Activated CD8-positive, alpha-beta T cell treated with anti-CD3 and anti-CD28 coated beads for 36 hours (primary cell): ENCODE measurements at regions not wholly inside any gene's neighbourhood (a gene's known extent, or its start where the extent isn't known, plus 50 kb on each side); places are given as distances from the start of the nearest gene placed in this dataset.

Experiments used
- ATAC-seq: fragments of 200-7000 bp; cut with Tn5 transposase; one replicate; pipeline ENCODE4 v1.10.0; 2021; ENCODE audit warnings: mild to moderate bottlenecking, moderate library complexity
- CTCF ChIA-PET: fragments of 350-600 bp; sonication (Branson Sonifier 250); formaldehyde crosslinking; loops from one replicate; lab custom pipeline; 2021; ENCODE audit warnings: antibody characterized with exemption; lab: Charles Lee
- POLR2A ChIA-PET: fragments of 350-600 bp; sonication (Branson Sonifier 250); formaldehyde crosslinking; loops from one replicate; lab custom pipeline; 2021; ENCODE audit warnings: antibody characterized with exemption; lab: Charles Lee
- DNase-seq: peaks from one replicate; pipeline ENCODE4 v3.0.0-alpha.2; 2020
- H3K27ac Mint-ChIP-seq: one replicate; pipeline ENCODE4 v1.8.0; 2021; ENCODE audit warnings: mild to moderate bottlenecking, mixed read lengths
- H3K27me3 Mint-ChIP-seq: one replicate; pipeline ENCODE4 v1.8.0; 2021; ENCODE audit warnings: mixed read lengths
- H3K36me3 Mint-ChIP-seq: one replicate; pipeline ENCODE4 v1.8.0; 2021; ENCODE audit warnings: low read depth, mixed read lengths
- H3K4me1 Mint-ChIP-seq: one replicate; pipeline ENCODE4 v1.8.0; 2021; ENCODE audit warnings: low read depth, mixed read lengths
- H3K4me3 Mint-ChIP-seq: one replicate; pipeline ENCODE4 v1.8.0; 2021; ENCODE audit warnings: mild to moderate bottlenecking, moderate library complexity, mixed read lengths
- H3K9me3 Mint-ChIP-seq: one replicate; pipeline ENCODE4 v1.8.0; 2021; ENCODE audit warnings: mixed read lengths
- intact Hi-C: fragments of 100-400 bp; cut with micrococcal nuclease; formaldehyde crosslinking; loops from one replicate; pipeline ENCODE4 v1.10.0; 2022
- TF ChIP-seq, protein P1 (sequence below): fragments of 200-600 bp; IDR thresholded peaks from one replicate; pipeline ENCODE4 v1.8.0; 2022; ENCODE audit warnings: antibody characterized with exemption, mild to moderate bottlenecking

GRCh38 chr6:164998297-164998696 lies 311.1 kb downstream of the C6orf118 start:
- Mint-ChIP-seq H3K36me3 (no peaks in the 10 kb centered on the region), H3K27me3 (no peaks in the 10 kb centered on the region), H3K9me3 (peaks cover 2% of the 10 kb centered on the region), H3K4me3 (no peak overlapping the region), H3K27ac (no peak overlapping the region), H3K4me1 (no peaks in the 10 kb centered on the region)
- POLR2A ChIA-PET: no interaction called here
- no peak for ATAC-seq
- TF ChIP-seq, protein P1, sequence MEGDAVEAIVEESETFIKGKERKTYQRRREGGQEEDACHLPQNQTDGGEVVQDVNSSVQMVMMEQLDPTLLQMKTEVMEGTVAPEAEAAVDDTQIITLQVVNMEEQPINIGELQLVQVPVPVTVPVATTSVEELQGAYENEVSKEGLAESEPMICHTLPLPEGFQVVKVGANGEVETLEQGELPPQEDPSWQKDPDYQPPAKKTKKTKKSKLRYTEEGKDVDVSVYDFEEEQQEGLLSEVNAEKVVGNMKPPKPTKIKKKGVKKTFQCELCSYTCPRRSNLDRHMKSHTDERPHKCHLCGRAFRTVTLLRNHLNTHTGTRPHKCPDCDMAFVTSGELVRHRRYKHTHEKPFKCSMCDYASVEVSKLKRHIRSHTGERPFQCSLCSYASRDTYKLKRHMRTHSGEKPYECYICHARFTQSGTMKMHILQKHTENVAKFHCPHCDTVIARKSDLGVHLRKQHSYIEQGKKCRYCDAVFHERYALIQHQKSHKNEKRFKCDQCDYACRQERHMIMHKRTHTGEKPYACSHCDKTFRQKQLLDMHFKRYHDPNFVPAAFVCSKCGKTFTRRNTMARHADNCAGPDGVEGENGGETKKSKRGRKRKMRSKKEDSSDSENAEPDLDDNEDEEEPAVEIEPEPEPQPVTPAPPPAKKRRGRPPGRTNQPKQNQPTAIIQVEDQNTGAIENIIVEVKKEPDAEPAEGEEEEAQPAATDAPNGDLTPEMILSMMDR: no peak
- DNase-seq: no peak
- CTCF ChIA-PET: no interaction called here
- intact Hi-C loops: no loop called here

DNA sequence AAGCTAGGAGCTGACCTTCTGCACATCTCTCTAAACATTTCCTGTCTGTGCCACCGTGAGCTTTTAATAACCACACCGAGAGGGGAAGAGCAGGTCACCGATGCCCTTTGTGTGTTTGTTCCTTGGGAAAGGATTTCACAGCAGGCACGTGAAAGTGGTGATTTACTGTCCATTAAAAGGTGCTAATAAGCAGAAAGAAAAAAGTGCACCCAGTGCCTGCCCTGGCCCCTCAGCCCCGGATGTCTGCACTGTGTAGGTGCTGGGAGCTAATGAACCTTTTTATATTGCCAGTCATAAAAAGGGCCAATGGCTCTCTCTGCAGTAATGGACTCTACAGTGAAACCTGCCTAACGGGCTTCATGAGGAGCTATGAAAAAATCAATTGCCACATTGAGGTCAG lies 312.6 kb downstream of the C6orf118 start:
- peaks cover 2% of the 10 kb centered on the region for H3K9me3 Mint-ChIP-seq
- TF ChIP-seq, protein P1: no peak
- H3K27me3 Mint-ChIP-seq: no peaks in the 10 kb centered on the region
- POLR2A ChIA-PET: no interaction called here
- no peaks in the 10 kb centered on the region for H3K4me1 Mint-ChIP-seq
- CTCF ChIA-PET: no interaction called here
- no peak overlapping the region for H3K4me3 Mint-ChIP-seq
- DNase-seq (no peak), ATAC-seq (no peak)
- no peak overlapping the region for H3K27ac Mint-ChIP-seq
- intact Hi-C loops: no loop called here
- no peaks in the 10 kb centered on the region for H3K36me3 Mint-ChIP-seq

DNA sequence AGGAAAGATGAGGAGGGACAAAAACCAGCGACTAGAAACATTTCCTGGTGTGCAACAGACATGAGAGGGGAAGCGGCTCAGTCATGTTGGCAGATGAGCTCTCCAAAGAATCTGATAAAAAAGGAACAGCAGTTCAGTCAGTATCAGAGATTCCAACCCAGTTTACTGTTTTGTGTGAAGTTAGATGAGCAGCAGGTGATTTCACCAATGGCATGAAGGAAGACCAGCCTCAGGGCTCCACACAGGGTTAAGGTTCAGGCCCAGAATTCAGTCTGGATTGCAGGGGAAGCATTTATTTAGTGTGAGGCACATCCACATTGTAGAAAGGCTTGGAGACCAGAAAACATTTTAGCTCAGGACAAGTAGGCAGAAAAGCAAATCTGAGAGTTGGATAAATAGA lies 317.8 kb downstream of the C6orf118 start:
- no peaks in the 10 kb centered on the region for H3K27me3 Mint-ChIP-seq
- POLR2A ChIA-PET: no interaction called here
- CTCF ChIA-PET: interaction anchor here (0.6 kb wide), 1 partner anchor 1357 kb away, joined by 3 read pairs; no protein-coding TSS in a partner anchor

GRCh38 chr6:164990901-164991300 lies 318.5 kb downstream of the C6orf118 start:
- H3K4me3 Mint-ChIP-seq: no peak overlapping the region
- H3K4me1 Mint-ChIP-seq: no peaks in the 10 kb centered on the region
- TF ChIP-seq, protein P1: no peak
- H3K27ac Mint-ChIP-seq: no peak overlapping the region
- no peak for DNase-seq
- no peaks in the 10 kb centered on the region for H3K27me3 Mint-ChIP-seq
- ChIA-PET CTCF (interaction anchor here (0.6 kb wide), 1 partner anchor 1356 kb away, joined by 3 read pairs; no protein-coding TSS in a partner anchor), POLR2A (no interaction called here)
- no peaks in the 10 kb centered on the region for H3K9me3 Mint-ChIP-seq
- H3K36me3 Mint-ChIP-seq: no peaks in the 10 kb centered on the region
- ATAC-seq: no peak
- intact Hi-C loops: no loop called here

More for the DNA sequence above, 317.8 kb downstream of the C6orf118 start:
- TF ChIP-seq, protein P1: no peak
- DNase-seq: no peak
- no peak for ATAC-seq
- H3K27ac Mint-ChIP-seq: no peak overlapping the region
- intact Hi-C loops: no loop called here
- no peak overlapping the region for H3K4me3 Mint-ChIP-seq
- no peaks in the 10 kb centered on the region for H3K4me1 Mint-ChIP-seq
- H3K9me3 Mint-ChIP-seq: no peaks in the 10 kb centered on the region
- H3K36me3 Mint-ChIP-seq: no peaks in the 10 kb centered on the region

GRCh38 chr6:164982389-164982788 lies 327.0 kb downstream of the C6orf118 start:
- POLR2A ChIA-PET: no interaction called here
- no peaks in the 10 kb centered on the region for H3K27me3 Mint-ChIP-seq
- intact Hi-C loops: no loop called here
- H3K4me3 Mint-ChIP-seq: no peak overlapping the region
- H3K36me3 Mint-ChIP-seq: no peaks in the 10 kb centered on the region
- DNase-seq (no peak), ATAC-seq (no peak)
- TF ChIP-seq, protein P1: no peak
- H3K27ac Mint-ChIP-seq: no peak overlapping the region
- H3K4me1 Mint-ChIP-seq: no peaks in the 10 kb centered on the region
- CTCF ChIA-PET: no interaction called here
- peaks cover 5% of the 10 kb centered on the region for H3K9me3 Mint-ChIP-seq
